SH-SY5Y (cell line): ENCODE measurements at regions not wholly inside any gene's neighbourhood (a gene's known extent, or its start where the extent isn't known, plus 50 kb on each side); places are given as distances from the start of the nearest gene placed in this dataset.

Source experiments
- GATA2 ChIP-seq: IDR thresholded peaks from 2 replicates; pipeline ENCODE4 v1.6.1; 2011; ENCODE audit warnings: mild to moderate bottlenecking, low read depth, low read length
- GATA3 ChIP-seq: IDR thresholded peaks from 2 replicates; pipeline ENCODE4 v1.6.1; 2011; ENCODE audit warnings: low read depth, mild to moderate bottlenecking, low read length, moderate library complexity

DNA sequence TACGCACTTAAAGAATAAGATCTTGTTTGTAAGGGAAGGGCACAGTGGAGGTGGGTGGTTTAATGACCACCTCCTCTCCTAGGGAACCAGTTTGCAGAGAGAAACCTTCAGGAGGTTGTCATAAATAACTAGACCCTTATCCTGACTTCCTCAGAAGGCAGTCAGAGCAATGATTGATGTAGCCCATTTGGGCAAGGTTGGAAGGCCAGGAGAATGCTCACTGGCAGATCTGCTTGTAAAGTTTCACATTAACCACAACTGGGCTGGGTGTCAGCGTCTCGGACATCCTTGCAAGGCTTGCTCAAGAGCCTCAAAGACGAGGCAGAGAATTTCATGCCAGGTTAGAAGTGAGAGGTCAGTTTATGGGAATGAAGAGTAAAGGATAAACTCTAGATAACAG lies 87.6 kb upstream of the TRABD2B start:
- TF ChIP-seq GATA3, result no peak
- TF ChIP-seq GATA2, result no peak
